GM21390 (cell line): ENCODE measurements at regions not wholly inside any gene's neighbourhood (a gene's known extent, or its start where the extent isn't known, plus 50 kb on each side); places are given as distances from the start of the nearest gene placed in this dataset.

Experiments
- ATAC-seq: cut with Tn5 transposase; IDR thresholded peaks from one replicate; pipeline ENCODE4 v1.9.1; 2021; ENCODE audit not compliant: unreplicated experiment

GRCh38 chr2:146949400-146949799, 895.4 kb upstream of the ACVR2A start:
- no peak for ATAC-seq

GRCh38 chr2:146944601-146945000, 900.2 kb upstream of the ACVR2A start:
- no peak for ATAC-seq

GRCh38 chr2:146939991-146940685, 904.7 kb upstream of the ACVR2A start:
- ATAC-seq = no peak

GRCh38 chr2:146934921-146935320, 909.9 kb upstream of the ACVR2A start:
- no peak for ATAC-seq

- peak; percentile 58 for ATAC-seq
Observed at GRCh38 chr2:146931109-146931508, 913.7 kb upstream of the ACVR2A start.

GRCh38 chr2:146927080-146927711, 917.6 kb upstream of the ACVR2A start:
- no peak for ATAC-seq

- ATAC-seq = no peak
Observed at GRCh38 chr2:146918280-146918679, 926.5 kb upstream of the ACVR2A start.

GRCh38 chr2:146917431-146918042, 927.3 kb upstream of the ACVR2A start:
- no peak for ATAC-seq

GRCh38 chr2:146916914-146917313, 927.9 kb upstream of the ACVR2A start:
- no peak for ATAC-seq

- no peak for ATAC-seq
Observed at GRCh38 chr2:146913476-146913875, 931.4 kb upstream of the ACVR2A start.

- ATAC-seq = no peak
Observed at GRCh38 chr2:146912536-146912935, 932.3 kb upstream of the ACVR2A start.

GRCh38 chr2:146908776-146909175, 936.1 kb upstream of the ACVR2A start:
- no peak for ATAC-seq

- no peak for ATAC-seq
Observed at GRCh38 chr2:146898083-146898482, 946.7 kb upstream of the ACVR2A start.

GRCh38 chr2:146894514-146894913, 950.3 kb upstream of the ACVR2A start:
- ATAC-seq = no peak

GRCh38 chr2:146893500-146894041, 951.3 kb upstream of the ACVR2A start:
- no peak for ATAC-seq

- ATAC-seq = no peak
Observed at GRCh38 chr2:146890491-146890890, 954.3 kb upstream of the ACVR2A start.

GRCh38 chr2:146879882-146880281, 964.9 kb upstream of the ACVR2A start:
- no peak for ATAC-seq

- no peak for ATAC-seq
Observed at GRCh38 chr2:146874260-146874658, 970.6 kb upstream of the ACVR2A start.

GRCh38 chr2:146873646-146874259, 971.1 kb upstream of the ACVR2A start:
- ATAC-seq = no peak

GRCh38 chr2:146873056-146873455, 971.8 kb upstream of the ACVR2A start:
- ATAC-seq = no peak

- ATAC-seq = no peak
Observed at GRCh38 chr2:146870691-146871090, 974.1 kb upstream of the ACVR2A start.

- ATAC-seq = no peak
Observed at GRCh38 chr2:146869328-146869727, 975.5 kb upstream of the ACVR2A start.
